ENCODE measurements at regions not wholly inside any gene's neighbourhood (a gene's known extent, or its start where the extent isn't known, plus 50 kb on each side); places are given as distances from the start of the nearest gene placed in this dataset.

GRCh38 chr4:124277691-124278090, 434.8 kb downstream of the ANKRD50 start:
- TF ChIP-seq ZNF274 (IDR thresholded peaks at IDR 0.05; ENCODE audit: low read depth, low read length): no peak
- TF ChIP-seq YY1 (IDR thresholded peaks at IDR 0.05; ENCODE audit: insufficient read depth, insufficient read length): no peak

All from NT2/D1 (cell line).